ENCODE measurements at regions not wholly inside any gene's neighbourhood (a gene's known extent, or its start where the extent isn't known, plus 50 kb on each side); places are given as distances from the start of the nearest gene placed in this dataset.

GRCh38 chr4:74618166-74618565 is 173.2 kb downstream of the AREG start:
- Histone ChIP-seq H3K27ac (ENCODE audit: low read depth, low read length) (no peak overlapping the region), H3K27me3 (ENCODE audit: control insufficient read depth in 1 of 2, insufficient read depth in 2 of 2, low read length in 2 of 2) (no peaks in the 10 kb centered on the region), H3K9ac (ENCODE audit: low read length) (no peak overlapping the region), H3K4me3 (ENCODE audit: low read depth in 1 of 2, low read length in 2 of 2) (no peak overlapping the region), H3K9me3 (ENCODE audit: low read length) (no peaks in the 10 kb centered on the region), H3K4me1 (ENCODE audit: insufficient read depth, low read length) (no peaks in the 10 kb centered on the region), H3K36me3 (ENCODE audit: insufficient read depth, low read length) (no peaks in the 10 kb centered on the region)

GRCh38 chr4:74618659-74619058 is 173.7 kb downstream of the AREG start:
- Histone ChIP-seq H3K27me3 (ENCODE audit: control insufficient read depth in 1 of 2, insufficient read depth in 2 of 2, low read length in 2 of 2) (no peaks in the 10 kb centered on the region), H3K36me3 (ENCODE audit: insufficient read depth, low read length) (no peaks in the 10 kb centered on the region), H3K4me1 (ENCODE audit: insufficient read depth, low read length) (no peaks in the 10 kb centered on the region), H3K4me3 (ENCODE audit: low read depth in 1 of 2, low read length in 2 of 2) (no peak overlapping the region), H3K27ac (ENCODE audit: low read depth, low read length) (no peak overlapping the region), H3K9ac (ENCODE audit: low read length) (no peak overlapping the region), H3K9me3 (ENCODE audit: low read length) (no peaks in the 10 kb centered on the region)

GRCh38 chr4:74619931-74620702 is 174.2 kb downstream of the BTC start:
- no peak overlapping the region for H3K27ac ChIP-seq (ENCODE audit: low read depth, low read length)
- H3K9ac ChIP-seq (ENCODE audit: low read length), result no peak overlapping the region
- no peaks in the 10 kb centered on the region for H3K9me3 ChIP-seq (ENCODE audit: low read length)
- H3K36me3 ChIP-seq (ENCODE audit: insufficient read depth, low read length), result no peaks in the 10 kb centered on the region
- no peaks in the 10 kb centered on the region for H3K27me3 ChIP-seq (ENCODE audit: control insufficient read depth in 1 of 2, insufficient read depth in 2 of 2, low read length in 2 of 2)
- H3K4me3 ChIP-seq (ENCODE audit: low read depth in 1 of 2, low read length in 2 of 2), result no peak overlapping the region
- no peaks in the 10 kb centered on the region for H3K4me1 ChIP-seq (ENCODE audit: insufficient read depth, low read length)

GRCh38 chr4:74621616-74622015 is 172.7 kb downstream of the BTC start:
- H3K9ac ChIP-seq (ENCODE audit: low read length), result no peak overlapping the region
- H3K9me3 ChIP-seq (ENCODE audit: low read length), result no peaks in the 10 kb centered on the region
- H3K4me1 ChIP-seq (ENCODE audit: insufficient read depth, low read length), result no peaks in the 10 kb centered on the region
- H3K27me3 ChIP-seq (ENCODE audit: control insufficient read depth in 1 of 2, insufficient read depth in 2 of 2, low read length in 2 of 2), result no peaks in the 10 kb centered on the region
- no peak overlapping the region for H3K4me3 ChIP-seq (ENCODE audit: low read depth in 1 of 2, low read length in 2 of 2)
- H3K36me3 ChIP-seq (ENCODE audit: insufficient read depth, low read length), result no peaks in the 10 kb centered on the region
- no peak overlapping the region for H3K27ac ChIP-seq (ENCODE audit: low read depth, low read length)

- Histone ChIP-seq H3K27me3 (ENCODE audit: control insufficient read depth in 1 of 2, insufficient read depth in 2 of 2, low read length in 2 of 2) (no peaks in the 10 kb centered on the region), H3K9ac (ENCODE audit: low read length) (no peak overlapping the region), H3K9me3 (ENCODE audit: low read length) (no peaks in the 10 kb centered on the region), H3K4me3 (ENCODE audit: low read depth in 1 of 2, low read length in 2 of 2) (no peak overlapping the region), H3K36me3 (ENCODE audit: insufficient read depth, low read length) (no peaks in the 10 kb centered on the region), H3K27ac (ENCODE audit: low read depth, low read length) (no peak overlapping the region), H3K4me1 (ENCODE audit: insufficient read depth, low read length) (no peaks in the 10 kb centered on the region)
These were observed 171.3 kb downstream of the BTC start for GRCh38 chr4:74623041-74623440.

GRCh38 chr4:74624351-74625151 is 169.8 kb downstream of the BTC start:
- Histone ChIP-seq H3K27me3 (ENCODE audit: control insufficient read depth in 1 of 2, insufficient read depth in 2 of 2, low read length in 2 of 2) (no peaks in the 10 kb centered on the region), H3K27ac (ENCODE audit: low read depth, low read length) (no peak overlapping the region)

GRCh38 chr4:74625981-74626380 is 168.3 kb downstream of the BTC start:
- H3K27me3 ChIP-seq (ENCODE audit: control insufficient read depth in 1 of 2, insufficient read depth in 2 of 2, low read length in 2 of 2), result no peaks in the 10 kb centered on the region
- H3K36me3 ChIP-seq (ENCODE audit: insufficient read depth, low read length), result no peaks in the 10 kb centered on the region
- no peaks in the 10 kb centered on the region for H3K4me1 ChIP-seq (ENCODE audit: insufficient read depth, low read length)
- H3K27ac ChIP-seq (ENCODE audit: low read depth, low read length), result no peak overlapping the region
- no peaks in the 10 kb centered on the region for H3K9me3 ChIP-seq (ENCODE audit: low read length)
- no peak overlapping the region for H3K4me3 ChIP-seq (ENCODE audit: low read depth in 1 of 2, low read length in 2 of 2)
- H3K9ac ChIP-seq (ENCODE audit: low read length), result no peak overlapping the region

More at GRCh38 chr4:74624351-74625151, 169.8 kb downstream of the BTC start:
- H3K9me3 ChIP-seq (ENCODE audit: low read length), result no peaks in the 10 kb centered on the region
- no peak overlapping the region for H3K9ac ChIP-seq (ENCODE audit: low read length)
- no peaks in the 10 kb centered on the region for H3K36me3 ChIP-seq (ENCODE audit: insufficient read depth, low read length)
- no peaks in the 10 kb centered on the region for H3K4me1 ChIP-seq (ENCODE audit: insufficient read depth, low read length)
- H3K4me3 ChIP-seq (ENCODE audit: low read depth in 1 of 2, low read length in 2 of 2), result no peak overlapping the region

GRCh38 chr4:74627093-74627492 is 167.2 kb downstream of the BTC start:
- H3K9ac ChIP-seq (ENCODE audit: low read length), result no peak overlapping the region
- H3K4me1 ChIP-seq (ENCODE audit: insufficient read depth, low read length), result no peaks in the 10 kb centered on the region
- no peak overlapping the region for H3K4me3 ChIP-seq (ENCODE audit: low read depth in 1 of 2, low read length in 2 of 2)
- no peak overlapping the region for H3K27ac ChIP-seq (ENCODE audit: low read depth, low read length)
- H3K27me3 ChIP-seq (ENCODE audit: control insufficient read depth in 1 of 2, insufficient read depth in 2 of 2, low read length in 2 of 2), result no peaks in the 10 kb centered on the region
- H3K9me3 ChIP-seq (ENCODE audit: low read length), result no peaks in the 10 kb centered on the region
- no peaks in the 10 kb centered on the region for H3K36me3 ChIP-seq (ENCODE audit: insufficient read depth, low read length)

GRCh38 chr4:74627504-74627903 is 166.8 kb downstream of the BTC start:
- Histone ChIP-seq H3K27me3 (ENCODE audit: control insufficient read depth in 1 of 2, insufficient read depth in 2 of 2, low read length in 2 of 2) (no peaks in the 10 kb centered on the region), H3K36me3 (ENCODE audit: insufficient read depth, low read length) (no peaks in the 10 kb centered on the region), H3K27ac (ENCODE audit: low read depth, low read length) (no peak overlapping the region), H3K9ac (ENCODE audit: low read length) (no peak overlapping the region), H3K4me3 (ENCODE audit: low read depth in 1 of 2, low read length in 2 of 2) (no peak overlapping the region), H3K4me1 (ENCODE audit: insufficient read depth, low read length) (no peaks in the 10 kb centered on the region), H3K9me3 (ENCODE audit: low read length) (no peaks in the 10 kb centered on the region)

- Histone ChIP-seq H3K27ac (ENCODE audit: low read depth, low read length) (no peak overlapping the region), H3K27me3 (ENCODE audit: control insufficient read depth in 1 of 2, insufficient read depth in 2 of 2, low read length in 2 of 2) (no peaks in the 10 kb centered on the region), H3K4me1 (ENCODE audit: insufficient read depth, low read length) (no peaks in the 10 kb centered on the region), H3K9me3 (ENCODE audit: low read length) (no peaks in the 10 kb centered on the region), H3K9ac (ENCODE audit: low read length) (no peak overlapping the region), H3K4me3 (ENCODE audit: low read depth in 1 of 2, low read length in 2 of 2) (no peak overlapping the region), H3K36me3 (ENCODE audit: insufficient read depth, low read length) (no peaks in the 10 kb centered on the region)
These were observed 165.3 kb downstream of the BTC start for GRCh38 chr4:74628852-74629620.

GRCh38 chr4:74630551-74630950 is 163.8 kb downstream of the BTC start:
- Histone ChIP-seq H3K4me1 (ENCODE audit: insufficient read depth, low read length) (no peaks in the 10 kb centered on the region), H3K9me3 (ENCODE audit: low read length) (no peaks in the 10 kb centered on the region), H3K36me3 (ENCODE audit: insufficient read depth, low read length) (no peaks in the 10 kb centered on the region), H3K27ac (ENCODE audit: low read depth, low read length) (no peak overlapping the region), H3K4me3 (ENCODE audit: low read depth in 1 of 2, low read length in 2 of 2) (no peak overlapping the region), H3K27me3 (ENCODE audit: control insufficient read depth in 1 of 2, insufficient read depth in 2 of 2, low read length in 2 of 2) (no peaks in the 10 kb centered on the region), H3K9ac (ENCODE audit: low read length) (no peak overlapping the region)

All from muscle layer of colon (tissue), 2 donors.